Heart left ventricle (tissue), 13 donors: ENCODE measurements at regions not wholly inside any gene's neighbourhood (a gene's known extent, or its start where the extent isn't known, plus 50 kb on each side); places are given as distances from the start of the nearest gene placed in this dataset.

ENCODE experiments used
- POLR2A ChIP-seq, 2 donors: fragments of 450-650 bp; IDR thresholded peaks; one replicate each; pipeline ENCODE4 v1.6.1; 2017; ENCODE audit warnings: antibody characterized with exemption in 2 of 2, mild to moderate bottlenecking in 2 of 2, moderate library complexity in 2 of 2
- TF ChIP-seq, protein P1 (sequence below), 12 donors: fragments of 200-600 bp; sonication (generic) in 4 of 12; IDR thresholded peaks; one replicate each; pipeline versions ENCODE4 v1.5.0 to v1.8.0; 2018 to 2022; ENCODE audit warnings: antibody characterized with exemption in 12 of 12, mild to moderate bottlenecking in 5 of 12
- donor health status: ischemic (EF 13 %, LVEDD 7.1; RV severe dilation, severe dysfunction).
- donor health status: DM: no; HTN: yes; CAD: no.
- donor health status: DM: no; HTN: no; CAD: no.
- donor health status: ischemic (EF 25% LVEDD 6.9; RV normal size, moderate dysfunction).
- donor health status: ischemic (EF 25% LVEDD 5.7; RV mildly dilated, moderate dysfunction).
- donor health status: ischemic (EF 35%, LVEDD 5.7; RV mildly dilated, moderate dysfunction).
- donor health status: nonischemic (EF 11% LVEDD 7.7; RV severe dilation, severe dysfunction).
- donor health status: DM: yes; HTN: yes; CAD: no.
- donor health status: PGD.
- donor health status: ischemic (EF 29% LVEDD 5.4; RV normal size, mild dysfunction).
- donor health status: nonischemic (EF 23%, LVEDD 6.1; RV moderate dilation, normal function).

DNA sequence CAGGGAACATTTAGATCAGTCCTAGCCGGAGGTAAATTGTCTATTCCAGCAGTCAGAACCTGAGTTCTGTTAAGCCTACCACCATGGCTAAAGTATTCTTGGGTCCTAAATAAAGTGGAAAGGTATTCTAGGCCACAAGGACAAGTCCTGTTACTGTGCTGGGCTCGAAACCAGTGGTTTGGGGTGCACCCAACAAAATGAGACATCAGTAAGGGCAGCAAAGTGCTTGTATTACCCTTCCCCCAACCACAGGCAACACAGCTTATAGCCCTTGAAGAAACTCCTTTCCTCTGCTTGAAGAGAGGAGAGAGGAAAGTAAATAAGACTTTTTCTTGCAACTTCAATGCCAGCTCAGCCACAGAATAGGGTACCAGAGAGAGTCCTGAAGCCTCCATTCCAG, 1345.6 kb downstream of the PCDH18 start:
- TF ChIP-seq, protein P1, sequence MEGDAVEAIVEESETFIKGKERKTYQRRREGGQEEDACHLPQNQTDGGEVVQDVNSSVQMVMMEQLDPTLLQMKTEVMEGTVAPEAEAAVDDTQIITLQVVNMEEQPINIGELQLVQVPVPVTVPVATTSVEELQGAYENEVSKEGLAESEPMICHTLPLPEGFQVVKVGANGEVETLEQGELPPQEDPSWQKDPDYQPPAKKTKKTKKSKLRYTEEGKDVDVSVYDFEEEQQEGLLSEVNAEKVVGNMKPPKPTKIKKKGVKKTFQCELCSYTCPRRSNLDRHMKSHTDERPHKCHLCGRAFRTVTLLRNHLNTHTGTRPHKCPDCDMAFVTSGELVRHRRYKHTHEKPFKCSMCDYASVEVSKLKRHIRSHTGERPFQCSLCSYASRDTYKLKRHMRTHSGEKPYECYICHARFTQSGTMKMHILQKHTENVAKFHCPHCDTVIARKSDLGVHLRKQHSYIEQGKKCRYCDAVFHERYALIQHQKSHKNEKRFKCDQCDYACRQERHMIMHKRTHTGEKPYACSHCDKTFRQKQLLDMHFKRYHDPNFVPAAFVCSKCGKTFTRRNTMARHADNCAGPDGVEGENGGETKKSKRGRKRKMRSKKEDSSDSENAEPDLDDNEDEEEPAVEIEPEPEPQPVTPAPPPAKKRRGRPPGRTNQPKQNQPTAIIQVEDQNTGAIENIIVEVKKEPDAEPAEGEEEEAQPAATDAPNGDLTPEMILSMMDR (IDR thresholded peaks at IDR 0.05), result no peak
- no peak for TF ChIP-seq POLR2A (IDR thresholded peaks at IDR 0.05)
